Fibroblast of mammary gland (primary cell): ENCODE measurements at regions not wholly inside any gene's neighbourhood (a gene's known extent, or its start where the extent isn't known, plus 50 kb on each side); places are given as distances from the start of the nearest gene placed in this dataset.
"Not testable (repeated sequence)": the region's sequence is repeated elsewhere in the genome, so short reads cannot be mapped to it uniquely, and the experiment has no call there.

Source experiments
- DNase-seq: peaks from one replicate; pipeline ENCODE4 v3.0.0-alpha.2; 2010; ENCODE audit warnings: low read depth
- H3K4me3 ChIP-seq: 2 replicates; pipeline ENCODE4 v1.5.1; 2011; ENCODE audit warnings: low read depth, mild to moderate bottlenecking, low read length, moderate library complexity; ENCODE audit not compliant: control insufficient read depth
- CTCF ChIP-seq: conservative IDR thresholded peaks from 2 replicates; pipeline ENCODE4 v1.5.1; 2011; ENCODE audit warnings: low read depth, low read length, inconsistent platforms; ENCODE audit not compliant: control insufficient read depth, insufficient read depth

GRCh38 chr7:157476201-157476600 lies 139.4 kb downstream of the DNAJB6 start:
- no peak for TF ChIP-seq CTCF
- no peak for DNase-seq
- no peak overlapping the region for H3K4me3 ChIP-seq

- DNase-seq = no peak
- TF ChIP-seq CTCF = no peak
- H3K4me3 ChIP-seq = no peak overlapping the region
Measured at GRCh38 chr7:157476654-157477549, 140.1 kb downstream of the DNAJB6 start.

GRCh38 chr7:157477550-157478212 lies 140.9 kb downstream of the DNAJB6 start:
- H3K4me3 ChIP-seq = no peak overlapping the region
- no peak for TF ChIP-seq CTCF
- no peak for DNase-seq

GRCh38 chr7:157478611-157479010 lies 141.8 kb downstream of the DNAJB6 start:
- not testable (repeated sequence) for DNase-seq, H3K4me3 ChIP-seq

GRCh38 chr7:157479326-157479725 lies 142.5 kb downstream of the DNAJB6 start:
- TF ChIP-seq CTCF = no peak
- no peak for DNase-seq

GRCh38 chr7:157480371-157481050 lies 143.7 kb downstream of the DNAJB6 start:
- no peak for TF ChIP-seq CTCF

More at GRCh38 chr7:157479326-157479725, 142.5 kb downstream of the DNAJB6 start:
- no peak overlapping the region for H3K4me3 ChIP-seq

GRCh38 chr7:157481389-157481788 lies 144.6 kb downstream of the DNAJB6 start:
- TF ChIP-seq CTCF = no peak
- H3K4me3 ChIP-seq = no peak overlapping the region
- DNase-seq = no peak

More at GRCh38 chr7:157480371-157481050, 143.7 kb downstream of the DNAJB6 start:
- H3K4me3 ChIP-seq = no peak overlapping the region
- no peak for DNase-seq
